GM18517 (cell line): ENCODE measurements at regions not wholly inside any gene's neighbourhood (a gene's known extent, or its start where the extent isn't known, plus 50 kb on each side); places are given as distances from the start of the nearest gene placed in this dataset.

Experiments used
- ATAC-seq: cut with Tn5 transposase; IDR thresholded peaks from one replicate; pipeline ENCODE4 v1.9.1; 2021; ENCODE audit warnings: mild to moderate bottlenecking, moderate library complexity; ENCODE audit not compliant: unreplicated experiment

DNA sequence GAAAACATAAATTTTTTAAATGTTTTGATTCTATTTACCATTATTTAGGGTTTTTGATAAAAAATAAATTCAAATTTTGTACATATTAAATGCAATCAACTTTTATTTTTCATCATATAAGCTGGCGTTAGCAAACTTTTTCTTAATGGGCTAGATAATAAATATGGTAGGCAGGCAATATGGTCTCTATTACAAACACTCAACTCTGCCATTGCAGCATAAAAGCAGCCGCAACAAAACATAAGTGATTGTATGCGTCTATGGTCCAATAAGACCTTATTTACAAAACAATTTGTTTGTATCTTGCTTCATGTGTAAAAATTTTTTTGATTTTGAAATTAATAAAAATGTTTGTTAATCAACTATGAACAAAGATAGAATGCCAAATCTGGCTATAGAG, 116.8 kb upstream of the GLI2 start:
- no peak for ATAC-seq

DNA sequence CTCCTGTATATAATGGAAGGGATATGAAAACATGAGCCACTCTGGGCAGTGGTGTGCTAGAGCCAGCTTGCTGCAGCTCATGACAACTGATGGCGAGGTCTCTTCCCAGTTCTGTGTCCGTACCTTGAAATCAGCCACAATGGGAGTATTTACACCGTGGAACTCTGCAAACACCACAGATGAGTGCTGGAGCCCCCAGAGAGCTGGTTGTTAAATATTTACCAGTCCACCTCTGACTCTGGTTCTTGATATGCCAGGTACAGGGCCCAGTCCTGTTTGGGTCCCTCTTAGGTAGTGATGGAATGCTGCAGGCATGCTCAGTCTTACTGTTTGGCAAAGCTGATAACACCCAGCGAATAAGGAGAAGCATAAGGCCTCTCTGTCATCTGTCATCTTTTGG, 116.1 kb upstream of the GLI2 start:
- no peak for ATAC-seq

DNA sequence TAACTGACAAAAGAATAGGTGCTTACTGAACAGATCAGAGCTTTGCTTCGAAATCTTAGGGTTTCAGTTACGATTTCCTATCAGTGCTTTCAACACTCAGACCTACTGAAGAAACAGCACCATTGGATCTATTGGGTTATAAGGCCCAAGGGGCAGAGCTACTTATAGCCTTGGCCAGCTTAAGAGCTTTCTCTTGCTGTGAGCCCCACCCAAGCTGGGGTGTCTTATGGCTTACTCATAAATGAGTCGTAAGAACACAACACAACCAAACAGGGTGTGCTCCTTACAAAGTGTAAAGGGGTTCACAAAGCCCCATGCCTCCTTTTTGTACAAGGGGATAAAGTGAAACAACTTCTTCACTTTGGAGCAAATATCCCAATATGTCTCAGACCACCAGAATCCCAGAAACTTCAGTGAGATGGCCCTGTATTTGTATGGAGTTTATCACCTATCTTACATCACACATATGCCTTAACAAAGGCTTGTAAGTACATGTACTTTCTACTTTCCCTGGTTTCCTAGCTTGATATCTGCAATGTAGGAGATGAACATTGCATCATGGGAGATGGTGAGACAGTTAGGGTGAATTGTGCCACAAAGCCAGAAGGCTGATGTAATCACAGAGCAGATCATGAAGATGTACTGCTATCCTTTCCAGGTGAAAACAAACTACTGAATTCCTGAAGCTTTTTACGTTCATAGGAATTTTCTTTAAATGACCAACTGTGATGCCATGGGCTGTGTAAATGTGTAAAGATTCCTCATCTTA, 115.5 kb upstream of the GLI2 start:
- no peak for ATAC-seq

DNA sequence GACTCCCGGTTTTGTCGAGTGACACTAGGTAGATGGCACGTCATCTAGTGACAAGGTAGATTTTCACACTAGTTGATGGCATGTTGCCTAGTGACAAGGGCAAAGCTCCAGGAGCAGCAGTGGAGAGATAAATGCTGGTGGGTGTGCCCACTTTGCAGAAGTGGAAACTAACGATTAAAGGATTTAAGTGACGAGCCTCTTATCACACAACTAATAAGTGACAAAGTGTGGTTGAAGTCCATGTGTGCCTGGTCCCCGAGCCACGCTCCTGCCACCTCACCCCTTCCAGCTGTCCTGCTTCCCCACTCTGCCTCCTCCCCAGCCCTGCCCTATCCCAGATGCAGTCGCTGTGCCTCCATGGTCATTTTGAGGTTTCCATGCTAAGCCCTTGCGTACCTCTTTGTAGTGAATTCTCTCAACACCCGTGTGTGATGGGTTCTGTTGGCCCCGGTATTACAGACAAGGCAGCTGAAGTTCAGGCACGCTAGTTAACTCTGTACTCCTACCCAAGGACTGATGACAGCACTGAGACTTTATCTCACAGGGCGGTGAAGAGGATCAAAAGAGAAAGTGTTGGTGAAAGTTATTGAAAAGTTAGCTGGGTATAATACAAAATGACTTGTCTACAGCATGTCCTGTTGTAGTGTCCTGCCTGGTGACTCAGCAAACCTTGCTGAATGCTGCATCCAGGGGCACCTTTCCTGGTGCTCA, 113.4 kb upstream of the GLI2 start:
- no peak for ATAC-seq

DNA sequence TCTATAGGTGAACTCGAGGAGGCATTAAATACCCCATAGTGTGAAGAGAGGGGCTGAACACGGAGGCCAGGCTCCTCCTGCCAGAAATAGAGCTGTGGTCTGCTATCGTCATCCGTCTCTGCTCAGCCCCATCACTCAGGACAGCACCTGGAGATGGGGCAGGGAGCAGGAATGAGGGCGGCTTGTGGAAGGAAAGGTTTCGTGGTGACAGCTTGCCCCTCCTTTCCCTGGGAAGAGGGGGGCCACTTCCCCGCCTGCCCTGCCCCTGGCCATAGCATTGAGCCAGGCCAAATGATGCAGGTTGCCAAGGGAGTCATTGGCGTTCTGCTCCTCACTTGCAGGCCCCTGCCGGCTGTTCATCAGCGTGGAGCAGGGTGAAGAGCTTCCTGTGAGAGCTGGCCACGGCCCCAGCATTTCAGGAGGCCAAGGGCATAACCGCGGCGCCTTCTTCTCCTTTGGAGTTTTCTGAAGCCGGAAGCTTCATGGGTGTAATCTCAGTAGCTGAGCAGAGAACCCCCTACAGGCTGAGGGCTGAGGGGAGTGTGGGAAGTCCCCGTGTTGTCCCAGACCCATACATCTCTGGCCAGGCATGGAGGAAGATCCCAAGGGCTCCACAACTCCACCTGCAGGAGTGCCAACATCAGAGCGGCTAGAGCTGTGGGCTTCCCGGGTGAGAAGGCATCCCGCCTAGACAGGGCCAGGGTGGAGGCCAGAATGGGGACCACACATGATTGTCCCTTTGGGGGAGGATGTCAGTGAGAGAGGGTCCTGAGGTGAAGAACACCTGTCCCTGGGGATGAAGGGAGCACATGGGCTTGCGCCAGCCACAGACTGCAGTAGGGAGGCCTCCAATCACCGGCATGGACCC, 112.5 kb upstream of the GLI2 start:
- no peak for ATAC-seq

DNA sequence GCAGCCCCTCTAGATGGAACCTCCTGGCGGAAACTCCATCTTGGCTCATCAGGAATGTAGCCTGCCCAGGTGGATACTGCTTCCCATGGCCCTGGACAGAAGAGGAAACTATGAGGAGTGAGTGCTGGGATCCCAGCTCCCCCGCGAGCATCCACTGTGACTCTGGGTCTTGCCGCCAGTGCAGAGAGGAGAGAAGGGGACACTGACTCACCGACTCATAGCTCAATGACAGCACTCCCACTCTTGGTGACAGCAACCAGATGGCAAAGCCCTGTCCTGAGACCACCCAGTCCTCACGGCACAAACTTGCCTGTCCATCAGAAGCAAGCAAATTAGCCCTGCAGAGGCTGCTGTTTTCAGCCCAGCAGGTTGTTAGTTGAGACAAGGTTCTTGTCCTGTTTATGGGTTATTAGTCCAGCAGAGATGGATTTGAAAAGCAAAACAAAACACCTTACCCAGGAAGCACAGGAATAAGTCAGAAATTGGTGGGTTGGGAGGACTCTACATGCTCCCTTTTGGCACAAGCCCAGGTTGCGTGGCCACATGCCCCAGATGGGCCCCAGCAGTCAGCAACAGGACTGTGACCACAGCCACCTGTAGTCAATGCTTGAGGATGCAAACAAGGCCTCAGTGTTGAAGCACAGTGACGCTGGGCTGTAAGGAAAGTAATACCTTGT, 111.5 kb upstream of the GLI2 start:
- no peak for ATAC-seq

DNA sequence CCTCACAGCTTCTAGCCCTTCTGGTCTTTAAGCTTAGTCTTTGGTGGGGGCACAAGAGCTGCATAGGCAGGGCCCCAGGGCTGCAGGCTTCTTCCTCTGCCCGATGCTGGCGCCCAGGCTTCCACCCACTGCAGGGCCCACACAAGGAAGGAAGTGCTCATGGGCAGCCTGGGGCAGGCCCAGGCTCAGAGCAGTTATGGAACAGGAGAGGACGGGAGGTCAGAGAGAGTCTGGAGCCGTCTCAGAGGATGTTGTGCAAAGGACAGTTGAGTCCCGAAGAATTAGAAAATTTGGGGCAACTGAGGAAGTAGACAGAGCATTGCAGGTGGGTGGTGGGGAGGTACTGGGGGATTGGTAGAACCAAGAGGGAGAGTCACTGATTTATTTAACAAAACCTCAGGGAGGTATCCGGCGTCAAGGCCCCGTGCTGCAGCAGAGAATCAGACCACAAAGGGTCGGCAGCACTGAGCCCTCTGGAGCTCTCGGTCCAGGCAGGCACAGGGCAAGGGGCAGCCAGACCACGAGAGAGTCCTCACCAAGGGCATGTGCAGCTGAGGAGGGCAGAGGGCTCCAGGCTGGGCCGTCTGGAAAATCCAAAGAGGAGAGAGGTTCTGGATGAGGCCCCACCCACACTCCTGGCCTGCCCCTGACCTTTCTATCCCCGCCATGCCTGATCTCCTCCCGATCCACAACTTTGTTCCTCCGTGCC, 110.8 kb upstream of the GLI2 start:
- ATAC-seq: no peak

DNA sequence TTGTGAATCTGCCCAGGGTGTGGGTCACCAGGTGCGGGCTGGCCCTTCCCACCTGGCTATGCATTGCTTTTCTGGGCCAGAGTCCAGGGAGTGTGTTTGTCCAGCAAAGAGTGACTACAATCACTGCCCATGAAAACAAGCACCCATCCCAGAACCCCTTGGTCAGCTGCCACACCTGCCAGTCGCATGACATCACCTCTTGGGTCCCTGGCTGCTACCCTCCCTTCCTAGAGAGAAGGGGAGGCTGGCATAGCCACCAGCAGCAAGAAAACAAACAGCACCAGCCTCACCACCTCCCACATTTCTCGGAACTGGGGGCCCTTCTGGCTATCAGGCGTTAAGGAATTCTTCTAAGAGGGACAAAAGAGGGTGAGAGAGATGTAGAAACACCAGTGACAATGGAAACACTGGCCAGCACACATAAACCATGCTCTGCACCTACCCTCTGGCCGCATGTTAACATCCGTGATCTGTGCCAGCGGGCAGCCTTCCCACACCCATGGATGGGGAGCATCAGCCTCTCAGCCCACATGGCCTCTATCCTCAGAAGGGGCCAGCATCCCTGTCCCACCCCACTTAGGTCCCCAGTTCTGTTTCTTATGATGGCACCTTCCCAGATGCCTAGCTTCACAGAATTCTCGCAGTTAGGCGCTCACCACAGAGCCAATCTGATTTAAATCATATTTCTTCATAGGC, 109.7 kb upstream of the GLI2 start:
- no peak for ATAC-seq

DNA sequence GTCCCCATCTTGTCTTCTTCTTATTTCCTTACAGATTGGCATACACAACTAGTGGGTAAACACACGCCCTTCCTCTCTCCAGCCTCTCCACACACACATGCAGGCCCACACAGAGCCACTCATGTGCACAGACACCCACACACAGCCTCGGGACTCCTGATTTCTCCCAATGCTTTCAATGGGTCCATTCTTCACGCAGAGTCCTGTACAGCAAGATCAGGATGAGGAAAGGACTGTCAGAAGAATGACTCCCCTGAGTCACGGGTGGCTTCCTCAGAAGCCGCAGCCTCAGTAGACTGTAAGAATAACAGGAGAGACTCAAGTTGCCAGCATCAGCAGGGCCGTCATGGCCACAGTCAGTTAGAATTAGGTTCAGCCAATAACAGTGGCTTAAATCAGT, 109.1 kb upstream of the GLI2 start:
- no peak for ATAC-seq

DNA sequence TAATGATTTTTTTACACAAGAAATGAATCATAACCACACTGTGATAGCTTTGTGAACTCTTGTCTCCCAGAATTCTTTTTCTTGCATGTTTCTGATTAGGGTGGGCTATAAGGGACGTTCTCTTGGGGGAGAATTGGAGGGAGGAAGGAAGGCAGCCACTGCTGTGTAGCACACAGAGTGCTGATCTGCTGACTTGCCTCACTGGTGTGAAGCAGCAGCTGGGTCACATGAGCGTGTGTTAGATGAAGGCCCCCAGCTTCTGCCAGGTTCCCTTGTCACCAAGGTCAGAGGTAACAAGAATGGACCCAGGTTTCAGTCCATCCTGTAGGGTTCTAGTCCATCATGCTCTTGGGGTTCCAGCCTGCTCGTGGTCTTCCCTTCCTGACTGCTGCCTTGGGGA, 107.4 kb upstream of the GLI2 start:
- ATAC-seq: no peak

DNA sequence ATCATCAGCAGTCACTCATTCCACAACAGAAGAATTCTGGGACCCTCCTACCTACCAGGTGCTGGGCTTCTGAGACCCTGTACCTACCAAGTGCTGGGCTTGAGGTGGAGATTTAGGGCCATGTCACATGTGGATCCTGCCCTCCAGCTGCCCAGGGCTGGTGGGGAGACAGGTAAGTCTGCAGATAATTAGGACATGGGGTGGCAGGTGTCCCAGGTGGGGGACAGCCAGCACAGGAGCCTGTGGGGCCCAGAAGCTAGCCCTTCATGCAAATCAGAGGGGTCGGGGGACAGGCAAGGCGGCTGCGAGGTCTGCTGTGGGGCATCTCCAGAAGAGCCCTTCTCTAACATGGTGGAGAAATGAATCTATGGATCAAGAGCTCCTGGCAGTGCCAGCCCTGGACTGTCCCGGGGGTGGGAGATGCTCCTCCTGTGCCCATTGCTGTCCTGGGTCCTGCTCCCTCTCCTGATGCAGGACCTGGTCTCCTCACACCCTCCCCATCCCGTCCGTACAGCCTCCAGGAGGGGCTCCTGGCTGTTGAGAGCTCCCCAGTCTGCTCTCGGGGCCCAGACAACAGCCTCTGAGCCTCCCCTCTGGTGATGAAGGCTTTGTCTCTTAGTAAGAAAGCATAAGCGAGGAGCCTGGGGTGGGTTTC, 106.3 kb upstream of the GLI2 start:
- no peak for ATAC-seq

DNA sequence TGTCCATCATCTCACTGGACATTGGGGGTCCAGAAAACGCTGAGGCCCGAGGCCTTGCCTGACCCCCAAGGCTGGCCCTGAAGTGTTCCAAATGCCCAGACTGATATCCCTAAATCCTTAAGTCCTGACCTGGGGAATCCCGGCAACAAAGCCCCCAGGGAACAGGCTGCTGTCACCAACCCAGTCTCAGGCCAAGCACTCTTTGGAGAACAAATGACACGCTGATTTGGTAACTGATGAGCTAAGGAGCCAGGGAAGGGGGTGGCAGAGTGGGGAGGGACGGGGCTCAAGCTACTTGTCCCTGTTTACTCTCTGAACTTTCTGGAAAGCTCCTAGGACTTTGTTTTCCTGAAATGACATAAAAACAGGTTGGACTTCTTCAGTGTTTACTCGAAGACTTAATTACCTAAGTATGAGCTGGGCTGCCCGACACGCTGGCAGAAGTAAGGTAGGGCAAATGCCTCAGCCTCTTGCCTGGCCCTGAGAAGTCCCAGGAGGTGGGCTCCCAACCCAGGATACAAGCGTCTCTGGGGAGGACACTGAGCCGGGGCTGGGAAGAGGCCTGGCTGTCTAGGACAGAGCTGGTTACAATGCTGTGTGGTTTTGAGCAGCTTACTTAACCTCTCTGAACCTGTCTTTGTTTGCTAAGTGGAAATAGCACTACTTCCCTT, 105.5 kb upstream of the GLI2 start:
- ATAC-seq: no peak

DNA sequence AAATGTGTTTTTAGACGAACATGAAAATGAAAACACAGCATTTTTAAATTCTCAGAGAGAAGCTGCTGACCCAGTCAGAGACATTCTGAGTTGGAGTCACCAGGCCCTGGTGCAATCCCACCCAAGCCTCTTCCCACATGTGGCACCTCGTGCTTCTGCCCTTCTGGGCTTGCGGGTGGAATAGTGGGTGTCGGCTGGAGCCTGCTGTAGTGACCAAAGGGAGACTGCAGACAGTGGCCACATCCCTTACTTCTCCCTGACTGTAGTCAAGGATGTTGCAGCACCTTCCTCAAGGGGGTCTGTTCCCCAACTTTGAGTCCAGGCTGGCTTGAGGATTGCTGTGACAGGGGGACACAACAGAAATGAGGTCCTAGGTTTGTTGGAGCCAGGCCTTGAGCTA, 104.4 kb upstream of the GLI2 start:
- no peak for ATAC-seq

DNA sequence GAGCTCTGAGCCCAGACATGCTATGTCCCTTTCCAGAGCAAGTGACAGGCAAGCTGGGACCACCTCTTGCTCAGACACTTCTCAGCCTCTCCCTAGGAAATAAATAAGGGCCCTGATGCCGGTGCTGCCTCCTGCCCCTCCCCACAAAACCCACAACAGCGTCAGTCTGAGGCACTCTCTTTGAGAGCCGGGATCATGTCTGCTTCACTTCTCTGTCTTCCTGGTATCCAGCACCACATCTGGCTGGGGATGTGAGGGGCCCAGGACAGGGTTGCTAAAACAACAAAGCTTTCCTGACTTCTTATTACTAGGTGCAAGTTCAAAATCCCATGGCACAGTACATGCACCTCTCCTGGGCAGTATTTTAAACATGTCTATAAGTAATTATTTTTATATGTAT, 103.9 kb upstream of the GLI2 start:
- no peak for ATAC-seq

DNA sequence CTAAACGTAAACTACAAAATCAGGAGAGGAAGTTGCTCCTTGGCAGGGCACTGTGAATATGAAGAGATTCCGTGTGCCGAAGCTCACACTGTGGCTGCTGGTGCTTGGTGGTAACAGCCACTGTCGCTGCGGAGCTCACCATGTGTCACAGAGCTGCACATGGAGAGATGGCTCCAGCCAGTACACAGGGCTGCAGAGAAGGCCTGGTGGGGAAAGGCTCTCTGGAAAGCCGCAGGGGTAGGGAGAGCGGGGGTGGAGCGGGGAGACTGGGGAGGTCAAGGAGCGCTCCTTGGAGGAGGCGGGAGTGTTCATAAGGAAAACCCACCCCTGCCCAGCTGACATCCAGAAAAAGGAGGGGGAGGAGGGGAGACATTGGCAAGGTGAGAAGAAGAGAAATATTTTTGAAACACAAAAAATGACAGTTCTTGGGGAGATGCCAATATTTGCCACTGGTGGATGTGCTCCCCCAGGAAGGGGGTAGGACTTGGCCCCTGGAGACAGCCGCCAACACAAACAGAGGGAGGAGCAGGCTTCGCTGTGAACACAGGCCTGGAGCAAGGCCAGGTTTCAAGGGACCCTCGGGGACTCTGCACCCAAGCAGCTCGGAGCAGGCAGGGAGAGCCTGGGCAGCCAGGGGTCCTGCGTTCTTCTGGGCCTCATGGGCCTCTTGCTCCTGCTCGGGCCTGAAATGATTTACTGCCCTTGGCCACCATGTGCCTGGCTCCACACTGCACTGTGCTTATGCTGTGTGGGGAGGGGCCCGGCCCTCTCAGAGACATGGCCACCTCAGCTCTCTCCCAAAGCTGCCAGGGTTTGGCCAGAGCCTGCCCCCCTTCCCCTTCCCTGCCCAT, 102.6 kb upstream of the GLI2 start:
- ATAC-seq: no peak

DNA sequence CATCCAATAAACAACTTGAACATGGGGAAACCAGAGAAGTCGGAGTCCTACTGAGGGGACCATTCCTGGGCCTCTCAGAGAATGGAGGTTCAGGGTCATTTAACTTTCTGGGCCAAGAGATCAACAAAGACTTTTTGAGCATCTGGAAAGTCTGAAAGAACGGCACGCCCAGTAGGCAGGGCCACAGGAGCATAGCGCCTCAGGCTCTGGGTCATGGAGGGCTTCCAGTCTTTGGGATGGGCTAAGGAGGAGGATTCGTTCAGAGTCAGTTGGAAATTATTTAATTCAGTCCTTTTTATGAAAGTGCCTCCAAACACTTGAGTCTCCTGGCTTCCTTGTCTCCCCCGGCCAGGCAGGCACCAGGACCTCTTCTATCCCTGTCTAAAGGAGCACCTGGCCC, 101.1 kb upstream of the GLI2 start:
- no peak for ATAC-seq

DNA sequence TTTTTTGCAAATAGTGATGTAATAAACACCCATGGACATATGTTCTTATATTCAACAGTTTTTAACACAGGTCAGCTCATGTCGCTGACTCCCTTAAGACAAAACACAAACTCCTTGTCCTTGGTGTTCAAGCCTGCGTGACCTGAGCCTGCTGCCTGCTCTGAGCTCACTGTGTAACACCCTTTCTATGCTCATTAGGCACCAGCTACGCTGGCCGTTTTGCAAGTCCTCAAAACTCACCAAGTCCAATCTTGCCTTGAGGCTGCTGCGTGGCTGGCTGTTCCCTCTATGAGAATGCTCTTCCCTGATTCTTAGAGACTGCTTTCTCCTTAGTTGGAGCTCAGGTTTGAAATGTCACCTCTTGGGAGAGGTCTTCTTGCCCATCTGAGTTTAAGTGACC, 100.5 kb upstream of the GLI2 start:
- ATAC-seq: no peak

DNA sequence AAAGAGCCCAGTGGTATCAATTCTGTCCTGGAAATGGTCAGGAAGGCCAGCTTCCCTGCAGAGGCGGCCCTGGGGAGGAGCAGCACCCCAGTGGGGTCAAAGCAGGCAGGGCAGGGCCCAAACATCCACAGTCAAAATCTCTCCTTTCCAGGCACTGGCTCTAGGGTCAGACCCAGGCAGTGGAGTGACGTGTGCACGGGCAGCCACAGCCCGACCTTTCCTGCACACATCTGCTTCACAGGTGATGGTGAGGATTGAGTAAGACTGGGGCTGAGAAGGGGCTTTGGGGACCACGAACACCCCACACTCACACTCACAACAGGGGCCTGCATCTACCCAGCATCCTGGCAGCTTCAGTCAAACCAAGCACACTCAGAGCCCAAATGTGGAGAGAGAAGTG, 97.8 kb upstream of the GLI2 start:
- no peak for ATAC-seq
